Spinal cord (tissue), 9 donors: ENCODE measurements at regions not wholly inside any gene's neighbourhood (a gene's known extent, or its start where the extent isn't known, plus 50 kb on each side); places are given as distances from the start of the nearest gene placed in this dataset.

Source experiments
- DNase-seq, 6 donors: peaks; one replicate each; pipeline versions ENCODE4 v3.0.0 to v3.0.0-alpha.2; 2013 to 2015; ENCODE audit warnings: low spot score in 6 of 6, low read depth in 4 of 6
- H3K27ac ChIP-seq: one replicate; pipeline ENCODE4 v1.5.1; 2013; ENCODE audit warnings: low read depth, low read length, control low read depth
- H3K27me3 ChIP-seq: one replicate; pipeline ENCODE4 v1.6.1; 2013; ENCODE audit warnings: low read length; ENCODE audit not compliant: control insufficient read depth, insufficient read depth
- H3K36me3 ChIP-seq: one replicate; pipeline ENCODE4 v1.6.1; 2013; ENCODE audit warnings: low read length; ENCODE audit not compliant: control insufficient read depth, insufficient read depth
- H3K4me1 ChIP-seq: one replicate; pipeline ENCODE4 v1.6.1; 2013; ENCODE audit warnings: low read length; ENCODE audit not compliant: control insufficient read depth, insufficient read depth
- H3K4me3 ChIP-seq: one replicate; pipeline ENCODE4 v1.5.1; 2013; ENCODE audit warnings: low read depth, low read length, control low read depth
- H3K9me3 ChIP-seq: one replicate; pipeline ENCODE4 v1.6.1; 2013; ENCODE audit warnings: low read length; ENCODE audit not compliant: control insufficient read depth, insufficient read depth
- WGBS: methylation state at CpG from one replicate; pipeline ENCODE4 v1.1.5; 2013; ENCODE audit warnings: missing lambda C conversion rate; ENCODE audit not compliant: insufficient coverage; 5-methylcytosine and 5-hydroxymethylcytosine counted together
- donor health status: healthy.

GRCh38 chr3:94440767-94441493 lies 378.1 kb downstream of the NSUN3 start:
- H3K27ac ChIP-seq = no peak overlapping the region
- peak in 1 of 6 donors; percentile 57 for DNase-seq
- H3K4me3 ChIP-seq = no peak overlapping the region
- H3K36me3 ChIP-seq = no peaks in the 10 kb centered on the region
- H3K9me3 ChIP-seq = no peaks in the 10 kb centered on the region
- no peaks in the 10 kb centered on the region for H3K4me1 ChIP-seq
- no CpG with 5 or more reads among the region's 3 CpGs for WGBS
- no peaks in the 10 kb centered on the region for H3K27me3 ChIP-seq

GRCh38 chr3:94441494-94441847 lies 378.6 kb downstream of the NSUN3 start:
- H3K4me3 ChIP-seq = no peak overlapping the region

GRCh38 chr3:94453864-94454263 lies 391.0 kb downstream of the NSUN3 start:
- DNase-seq = no peak
- no peaks in the 10 kb centered on the region for H3K4me1 ChIP-seq
- WGBS = no CpG with 5 or more reads among the region's 1 CpG
- no peaks in the 10 kb centered on the region for H3K27me3 ChIP-seq
- no peak overlapping the region for H3K27ac ChIP-seq
- no peak overlapping the region for H3K4me3 ChIP-seq
- H3K9me3 ChIP-seq = no peaks in the 10 kb centered on the region
- H3K36me3 ChIP-seq = no peaks in the 10 kb centered on the region

More at GRCh38 chr3:94441494-94441847, 378.6 kb downstream of the NSUN3 start:
- WGBS = no CpG with 5 or more reads among the region's 1 CpG
- H3K27ac ChIP-seq = no peak overlapping the region
- H3K4me1 ChIP-seq = no peaks in the 10 kb centered on the region
- H3K9me3 ChIP-seq = no peaks in the 10 kb centered on the region
- H3K36me3 ChIP-seq = no peaks in the 10 kb centered on the region
- H3K27me3 ChIP-seq = no peaks in the 10 kb centered on the region
- DNase-seq = no peak

GRCh38 chr3:94459167-94459566 lies 396.3 kb downstream of the NSUN3 start:
- no peak for DNase-seq
- no peak overlapping the region for H3K4me3 ChIP-seq
- no peaks in the 10 kb centered on the region for H3K9me3 ChIP-seq
- no peaks in the 10 kb centered on the region for H3K4me1 ChIP-seq
- no CpG with 5 or more reads among the region's 1 CpG for WGBS
- H3K27ac ChIP-seq = no peak overlapping the region
- H3K27me3 ChIP-seq = no peaks in the 10 kb centered on the region
- no peaks in the 10 kb centered on the region for H3K36me3 ChIP-seq

- no peaks in the 10 kb centered on the region for H3K9me3 ChIP-seq
- DNase-seq = peak in 2 of 6 donors; percentile 11 to 34
- no peak overlapping the region for H3K27ac ChIP-seq
- WGBS = no CpG with 5 or more reads among the region's 3 CpGs
- H3K36me3 ChIP-seq = no peaks in the 10 kb centered on the region
- H3K4me1 ChIP-seq = no peaks in the 10 kb centered on the region
- no peaks in the 10 kb centered on the region for H3K27me3 ChIP-seq
- no peak overlapping the region for H3K4me3 ChIP-seq
Measured at GRCh38 chr3:94460931-94461330, 398.1 kb downstream of the NSUN3 start.

- WGBS = 36% methylated on average over 2 of the region's 2 CpGs
- peak in 1 of 6 donors; percentile 19 for DNase-seq
- H3K4me3 ChIP-seq = no peak overlapping the region
Measured at GRCh38 chr3:94462931-94463330, 400.1 kb downstream of the NSUN3 start.

GRCh38 chr3:94472511-94472910 lies 409.6 kb downstream of the NSUN3 start:
- Histone ChIP-seq H3K36me3 (no peaks in the 10 kb centered on the region), H3K27me3 (no peaks in the 10 kb centered on the region), H3K9me3 (peaks cover 7% of the 10 kb centered on the region), H3K4me3 (no peak overlapping the region), H3K27ac (no peak overlapping the region), H3K4me1 (no peaks in the 10 kb centered on the region)
- no peak for DNase-seq

More at GRCh38 chr3:94462931-94463330, 400.1 kb downstream of the NSUN3 start:
- Histone ChIP-seq H3K9me3 (no peaks in the 10 kb centered on the region), H3K36me3 (no peaks in the 10 kb centered on the region), H3K27me3 (no peaks in the 10 kb centered on the region), H3K4me1 (no peaks in the 10 kb centered on the region), H3K27ac (no peak overlapping the region)

- Histone ChIP-seq H3K27me3 (no peaks in the 10 kb centered on the region), H3K4me3 (no peak overlapping the region), H3K27ac (no peak overlapping the region), H3K9me3 (no peaks in the 10 kb centered on the region), H3K36me3 (no peaks in the 10 kb centered on the region), H3K4me1 (no peaks in the 10 kb centered on the region)
- peak in 5 of 6 donors; percentile 6 to 75 (median 22) for DNase-seq
- WGBS = no CpG with 5 or more reads among the region's 3 CpGs
Measured at GRCh38 chr3:94481226-94481898, 418.5 kb downstream of the NSUN3 start.

- H3K4me1 ChIP-seq = no peaks in the 10 kb centered on the region
Measured at GRCh38 chr3:94482686-94483085, 419.8 kb downstream of the NSUN3 start.

GRCh38 chr3:94483403-94483802 lies 420.5 kb downstream of the NSUN3 start:
- Histone ChIP-seq H3K27ac (no peak overlapping the region), H3K4me1 (no peaks in the 10 kb centered on the region), H3K9me3 (no peaks in the 10 kb centered on the region), H3K4me3 (no peak overlapping the region), H3K36me3 (no peaks in the 10 kb centered on the region), H3K27me3 (no peaks in the 10 kb centered on the region)
- WGBS = no CpG with 5 or more reads among the region's 2 CpGs
- no peak for DNase-seq

More at GRCh38 chr3:94482686-94483085, 419.8 kb downstream of the NSUN3 start:
- no peak for DNase-seq
- WGBS = 89% methylated on average over 2 of the region's 3 CpGs
- no peaks in the 10 kb centered on the region for H3K27me3 ChIP-seq
- no peaks in the 10 kb centered on the region for H3K36me3 ChIP-seq
- H3K9me3 ChIP-seq = no peaks in the 10 kb centered on the region
- H3K27ac ChIP-seq = no peak overlapping the region
- no peak overlapping the region for H3K4me3 ChIP-seq
